NCI-H1694 (cell line): ENCODE measurements at regions not wholly inside any gene's neighbourhood (a gene's known extent, or its start where the extent isn't known, plus 50 kb on each side); places are given as distances from the start of the nearest gene placed in this dataset.

Experiments used
- DNase-seq: peaks from one replicate; lab custom pipeline; 2025; lab: John Stamatoyannopoulos, UW

DNA sequence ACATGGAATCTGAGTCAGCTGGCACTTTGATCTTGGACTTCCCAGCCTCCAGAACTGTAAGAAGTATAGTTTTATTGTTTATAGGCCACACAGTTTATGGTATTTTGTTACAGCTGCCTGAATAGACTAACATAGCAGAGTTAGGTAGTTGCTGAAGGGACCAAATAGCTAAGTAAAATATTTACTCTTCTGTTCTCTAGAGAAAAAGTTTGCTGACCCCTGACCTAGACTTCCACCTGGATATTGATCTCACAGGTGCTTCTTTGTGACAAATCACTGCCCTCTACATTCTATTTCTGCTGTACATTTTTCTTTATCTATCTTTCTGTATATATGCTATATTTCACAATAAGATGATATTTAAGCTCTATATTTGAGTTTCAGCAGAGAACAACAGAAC, 212.5 kb downstream of the CSNK2A3 start:
- DNase-seq = no peak

GRCh38 chr11:11137339-11137738, 215.7 kb downstream of the CSNK2A3 start:
- DNase-seq = no peak

- no peak for DNase-seq
Measured at GRCh38 chr11:11135820-11136476, 217.1 kb downstream of the CSNK2A3 start.

GRCh38 chr11:11129118-11129517, 223.9 kb downstream of the CSNK2A3 start:
- no peak for DNase-seq

DNA sequence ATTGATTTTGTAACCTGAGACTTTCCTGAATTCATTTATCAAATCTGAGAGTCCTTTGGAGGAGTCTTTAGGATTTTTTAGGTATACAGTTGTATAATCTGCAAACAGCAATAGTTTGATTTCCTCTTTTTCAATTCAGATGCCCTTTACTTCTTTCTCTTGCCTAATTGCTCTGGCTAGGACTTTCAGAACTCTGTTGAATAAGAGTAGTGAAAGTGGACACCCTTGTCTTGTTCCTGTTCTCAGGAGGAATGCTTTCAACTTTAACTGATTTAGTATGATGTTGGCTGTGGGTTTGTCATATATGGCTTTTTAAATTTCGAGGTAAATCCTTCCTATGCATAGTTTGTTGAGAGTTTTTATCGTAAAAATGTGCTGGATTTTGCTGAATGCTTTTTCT, 227.4 kb downstream of the CSNK2A3 start:
- DNase-seq = no peak

GRCh38 chr11:11122749-11123148, 230.3 kb downstream of the CSNK2A3 start:
- no peak for DNase-seq

DNA sequence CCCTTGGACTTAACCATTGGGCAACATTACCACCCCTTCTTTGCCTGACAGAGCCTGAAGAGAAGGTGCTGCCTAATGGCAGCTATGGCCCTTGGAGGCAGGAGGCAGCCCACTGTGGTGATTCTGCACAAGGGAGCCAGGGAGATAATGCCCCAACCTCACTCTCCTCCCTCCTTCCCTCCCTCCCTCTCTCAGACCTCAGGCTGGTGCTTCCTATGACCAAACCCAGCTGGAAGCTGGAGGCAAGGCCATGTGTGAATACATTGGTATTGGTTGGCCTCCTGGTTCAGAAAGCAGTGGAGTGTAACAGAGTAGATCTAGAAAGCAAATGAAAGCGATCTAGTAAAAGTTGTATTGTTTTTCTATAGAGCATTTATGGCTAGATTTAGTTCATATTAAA, 233.1 kb downstream of the CSNK2A3 start:
- DNase-seq = no peak

DNA sequence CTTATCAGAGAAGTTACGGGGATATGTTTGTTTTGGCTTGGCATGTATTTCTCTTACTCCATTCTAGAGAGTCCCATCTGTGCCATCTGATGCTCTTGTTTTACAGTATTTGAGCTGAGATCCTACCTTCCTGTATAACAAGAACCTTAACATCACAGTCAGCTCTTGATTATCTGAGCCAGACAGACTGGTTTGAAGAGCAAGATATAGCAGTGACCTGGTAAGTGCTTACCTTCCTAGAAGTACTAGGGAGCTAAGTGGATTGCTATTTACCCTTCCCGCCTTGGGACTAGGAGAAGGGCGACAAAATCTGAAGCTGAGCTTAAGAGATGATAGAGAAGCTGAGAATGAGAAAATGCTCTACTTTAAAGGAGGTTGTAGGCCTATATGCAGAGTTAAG, 235.3 kb downstream of the CSNK2A3 start:
- DNase-seq = no peak

- DNase-seq = no peak
Measured at GRCh38 chr11:11115475-11115874, 237.6 kb downstream of the CSNK2A3 start.

- DNase-seq = no peak
Measured at GRCh38 chr11:11113626-11114025, 239.4 kb downstream of the CSNK2A3 start.

DNA sequence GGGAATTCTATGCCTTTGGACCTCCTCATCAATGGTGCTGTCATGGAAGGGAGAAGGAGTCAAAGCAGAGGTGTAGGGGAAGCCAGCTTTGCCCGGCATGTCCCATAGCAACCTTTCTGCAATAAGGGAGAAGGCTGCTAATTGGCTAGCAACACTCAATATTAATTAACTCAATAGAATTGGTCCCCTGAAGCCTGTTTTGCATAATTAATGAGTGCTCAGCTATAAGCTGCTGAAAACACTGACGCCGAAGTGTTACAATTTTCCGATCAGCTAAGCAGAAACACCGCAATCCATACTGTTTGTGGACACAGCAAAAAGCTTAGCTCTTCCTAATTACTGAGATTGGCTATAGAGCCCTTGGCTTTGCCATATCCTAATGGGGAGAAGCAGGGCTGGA, 245.0 kb downstream of the CSNK2A3 start:
- DNase-seq = no peak

- DNase-seq = no peak
Measured at GRCh38 chr11:11107076-11107723, 245.8 kb downstream of the CSNK2A3 start.

- DNase-seq = no peak
Measured at GRCh38 chr11:11105361-11105760, 247.5 kb upstream of the ZBED5 start.

GRCh38 chr11:11095831-11096723, 238.2 kb upstream of the ZBED5 start:
- no peak for DNase-seq

GRCh38 chr11:11090495-11090894, 232.6 kb upstream of the ZBED5 start:
- DNase-seq = no peak

- DNase-seq = no peak
Measured at GRCh38 chr11:11089805-11090204, 232.0 kb upstream of the ZBED5 start.

- DNase-seq = no peak
Measured at GRCh38 chr11:11086979-11087378, 229.1 kb upstream of the ZBED5 start.

DNA sequence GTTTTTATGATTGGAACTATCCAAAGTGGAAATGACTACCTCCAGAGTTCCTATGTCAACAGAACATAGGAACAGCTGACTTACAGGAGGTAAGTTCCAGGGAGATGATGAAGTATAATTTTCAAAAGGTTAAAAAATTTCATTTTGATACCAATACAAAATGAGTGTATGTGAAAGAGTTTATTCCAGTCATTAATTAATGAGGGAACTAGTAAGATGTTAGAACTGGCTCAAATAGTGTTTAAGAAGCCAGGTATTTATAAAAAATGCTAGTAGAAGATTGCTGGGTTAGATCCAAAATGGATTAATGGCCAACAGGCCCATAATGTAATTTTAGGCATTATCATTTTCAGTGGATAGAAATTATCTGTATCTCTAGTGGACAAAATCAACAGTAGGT, 227.7 kb upstream of the ZBED5 start:
- DNase-seq = no peak

- DNase-seq = no peak
Measured at GRCh38 chr11:11084337-11084736, 226.5 kb upstream of the ZBED5 start.

GRCh38 chr11:11083441-11083840, 225.6 kb upstream of the ZBED5 start:
- DNase-seq = no peak

DNA sequence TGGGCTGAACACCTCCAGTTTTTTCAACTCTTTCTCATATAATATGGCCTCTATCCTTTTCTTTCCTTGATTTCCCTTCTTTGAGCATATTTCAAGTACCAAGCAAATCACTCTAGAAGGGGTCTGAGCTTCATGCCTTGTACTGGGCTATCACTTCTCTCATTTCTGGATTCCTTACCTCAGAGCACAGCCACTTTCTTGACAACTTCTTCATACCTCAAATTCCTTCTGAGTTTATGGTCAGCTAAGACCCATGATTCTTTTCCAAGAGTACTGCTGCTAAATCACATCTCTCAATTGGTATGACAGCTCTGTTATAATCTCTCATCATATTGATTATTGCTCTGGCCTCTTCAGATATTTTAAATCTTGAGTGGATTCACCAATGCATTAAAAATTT, 224.8 kb upstream of the ZBED5 start:
- DNase-seq = no peak

GRCh38 chr11:11081776-11082175, 223.9 kb upstream of the ZBED5 start:
- no peak for DNase-seq

DNA sequence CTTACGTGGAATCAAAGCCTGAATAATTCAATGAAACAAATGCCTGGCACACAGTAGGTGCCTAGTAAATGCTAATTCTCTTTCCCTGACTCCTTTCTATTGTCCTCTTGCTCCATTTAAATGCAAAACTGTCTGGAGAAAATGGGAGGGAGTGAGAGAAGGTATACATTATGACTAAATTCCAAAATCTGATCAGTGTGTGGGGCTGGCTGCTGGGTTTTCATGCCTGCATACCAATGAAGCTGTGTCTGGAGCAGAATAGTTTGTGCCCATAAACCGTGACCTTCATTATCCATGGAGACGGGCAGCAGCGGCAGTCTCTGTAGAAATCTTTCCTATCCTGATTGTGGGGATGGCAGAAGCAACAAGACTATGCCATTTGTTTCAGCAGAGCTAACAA, 223.4 kb upstream of the ZBED5 start:
- DNase-seq = no peak
